Lung (tissue), 11 donors: ENCODE measurements at regions not wholly inside any gene's neighbourhood (a gene's known extent, or its start where the extent isn't known, plus 50 kb on each side); places are given as distances from the start of the nearest gene placed in this dataset.

ENCODE experiments used
- ATAC-seq: fragments of 200-7000 bp; cut with Tn5 transposase; one replicate; pipeline ENCODE4 v1.9.1; 2020; ENCODE audit warnings: moderate number of reproducible peaks; ENCODE audit not compliant: insufficient read depth, low FRiP score
- DNase-seq, 3 donors: peaks; one replicate each; pipeline ENCODE4 v3.0.0-alpha.2; 2013 to 2017
- H3K27ac ChIP-seq, 2 donors: one replicate each; pipeline ENCODE4 v1.5.1; 2013; ENCODE audit warnings: mild to moderate bottlenecking in 2 of 2, moderate library complexity in 2 of 2, control low read depth in 1 of 2, inconsistent platforms in 1 of 2, low read depth in 1 of 2, low read length in 1 of 2
- H3K27me3 ChIP-seq, 3 donors: one replicate each; pipeline ENCODE4 v1.5.1; 2013; ENCODE audit warnings: low read length in 2 of 3; ENCODE audit not compliant: control insufficient read depth in 3 of 3, insufficient read depth in 3 of 3
- H3K36me3 ChIP-seq, 4 donors: one replicate each; pipeline ENCODE4 v1.5.1; 2013; ENCODE audit warnings: low read length in 4 of 4, mild to moderate bottlenecking in 1 of 4, moderate library complexity in 1 of 4; ENCODE audit not compliant: control insufficient read depth in 4 of 4, insufficient read depth in 4 of 4
- H3K4me1 ChIP-seq, 5 donors: one replicate each; pipeline ENCODE4 v1.5.1; 2013; ENCODE audit warnings: low read length in 5 of 5, mild to moderate bottlenecking in 2 of 5, moderate library complexity in 1 of 5; ENCODE audit not compliant: control insufficient read depth in 5 of 5, insufficient read depth in 5 of 5
- H3K4me3 ChIP-seq: one replicate; pipeline ENCODE4 v1.5.1; 2013; ENCODE audit warnings: mild to moderate bottlenecking, control low read depth, moderate library complexity
- H3K9ac ChIP-seq, 2 donors: one replicate each; pipeline ENCODE4 v1.5.1; 2013; ENCODE audit warnings: low read length in 2 of 2, control low read depth in 1 of 2; ENCODE audit not compliant: insufficient read depth in 1 of 2
- H3K9me3 ChIP-seq, 4 donors: one replicate each; pipeline ENCODE4 v1.5.1; 2013; ENCODE audit warnings: low read length in 3 of 4, mild to moderate bottlenecking in 1 of 4, moderate library complexity in 1 of 4; ENCODE audit not compliant: control insufficient read depth in 4 of 4, insufficient read depth in 3 of 4
- CTCF ChIP-seq: IDR thresholded peaks from 2 replicates; pipeline ENCODE4 v1.5.1; 2012; ENCODE audit warnings: mild to moderate bottlenecking; ENCODE audit errors: control extremely low read depth, extremely low read depth
- WGBS, 2 donors: extraction: QIAGEN DNeasy Blood & Tissue Kit; methylation state at CpG; one replicate each; pipeline ENCODE4 v1.1.7; 2013; 5-methylcytosine and 5-hydroxymethylcytosine counted together
- donor health status: control.
- donor health status: control.
- donor health status: Bipolar disorder and iron deficiency.
- donor health status: healthy.
- donor health status: DM: yes; HTN: yes; CAD: no.

GRCh38 chr11:115656669-115657068 is 152.5 kb upstream of the CADM1 start:
- no peak for DNase-seq
- peaks cover 0 to 28% (median 14%) of the 10 kb centered on the region in 3 donors for H3K27me3 ChIP-seq
- no peak for ATAC-seq
- WGBS, 2 donors = 74 to 76% methylated on average over 6 of the region's 6 CpGs
- H3K9me3 ChIP-seq = peaks cover 0 to 10% (median 0%) of the 10 kb centered on the region in 4 donors
- H3K4me1 ChIP-seq = peaks cover 0 to 12% (median 5%) of the 10 kb centered on the region in 5 donors
- no peaks in the 10 kb centered on the region for H3K36me3 ChIP-seq
- no peak for TF ChIP-seq CTCF
- H3K9ac ChIP-seq = no peak overlapping the region
- H3K27ac ChIP-seq = no peak overlapping the region
- no peak overlapping the region for H3K4me3 ChIP-seq

- ATAC-seq = no peak
- H3K27me3 ChIP-seq = peaks cover 0 to 27% (median 12%) of the 10 kb centered on the region in 3 donors
Measured at GRCh38 chr11:115656041-115656440, 151.8 kb upstream of the CADM1 start.

DNA sequence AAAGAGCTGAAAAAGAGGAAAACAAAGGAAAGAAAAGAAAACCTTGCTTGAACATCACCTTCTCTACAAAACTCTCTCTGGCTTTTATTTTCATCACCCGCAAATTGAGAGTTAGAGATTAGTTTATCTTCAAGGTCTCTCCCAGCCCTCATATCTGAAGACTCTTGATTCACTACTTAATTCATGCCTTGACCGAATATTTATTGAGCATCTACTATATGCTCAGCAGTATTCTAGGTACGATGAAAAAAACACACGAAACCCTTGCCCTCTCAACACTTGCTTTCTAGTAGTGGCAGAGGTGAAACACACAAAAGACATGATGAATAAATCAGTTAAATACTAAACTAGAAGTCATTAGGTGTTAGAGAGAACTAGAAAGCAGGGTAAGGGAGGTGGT is 150.6 kb upstream of the CADM1 start:
- 95% methylated on average over 4 of the region's 4 CpGs for WGBS, 2 donors
- ATAC-seq = no peak

More at GRCh38 chr11:115656041-115656440, 151.8 kb upstream of the CADM1 start:
- peaks cover 0 to 12% (median 5%) of the 10 kb centered on the region in 5 donors for H3K4me1 ChIP-seq
- no peak overlapping the region for H3K27ac ChIP-seq
- DNase-seq = no peak
- H3K9me3 ChIP-seq = peaks cover 0 to 10% (median 0%) of the 10 kb centered on the region in 4 donors
- no peaks in the 10 kb centered on the region for H3K36me3 ChIP-seq
- no peak overlapping the region for H3K9ac ChIP-seq
- H3K4me3 ChIP-seq = no peak overlapping the region
- TF ChIP-seq CTCF = no peak

More for the DNA sequence above, 150.6 kb upstream of the CADM1 start:
- peaks cover 0 to 17% (median 9%) of the 10 kb centered on the region in 3 donors for H3K27me3 ChIP-seq
- H3K4me1 ChIP-seq = peaks cover 0 to 11% (median 4%) of the 10 kb centered on the region in 5 donors
- H3K36me3 ChIP-seq = no peaks in the 10 kb centered on the region
- no peak for TF ChIP-seq CTCF
- H3K4me3 ChIP-seq = no peak overlapping the region
- no peak overlapping the region for H3K27ac ChIP-seq
- no peak overlapping the region for H3K9ac ChIP-seq
- peaks cover 0 to 10% (median 0%) of the 10 kb centered on the region in 4 donors for H3K9me3 ChIP-seq
- DNase-seq = no peak
